NCI-H2081 (cell line): ENCODE measurements at regions not wholly inside any gene's neighbourhood (a gene's known extent, or its start where the extent isn't known, plus 50 kb on each side); places are given as distances from the start of the nearest gene placed in this dataset.

Experiments
- DNase-seq, 2 experiments: peaks; one replicate each; lab custom pipeline; 2025; lab: John Stamatoyannopoulos, UW

DNA sequence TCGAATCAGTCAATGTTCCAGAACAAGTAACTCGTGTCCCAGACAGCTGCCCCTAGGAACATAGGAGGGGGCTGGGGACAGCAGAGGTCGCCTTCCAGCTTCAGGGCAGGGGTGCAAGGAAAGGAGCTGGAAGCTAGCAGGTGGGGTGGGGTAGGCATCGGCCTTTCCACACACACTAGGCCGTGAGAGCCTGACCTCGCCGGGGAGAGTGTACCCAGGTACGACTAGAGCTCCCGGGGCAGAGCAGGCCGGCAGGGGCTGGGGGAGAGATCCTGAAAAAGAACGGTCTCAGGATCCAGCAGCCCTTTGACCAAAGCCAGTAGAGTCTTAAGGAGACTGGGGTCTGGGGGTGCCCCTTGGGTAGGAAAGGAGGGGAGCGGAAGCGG, 1127.5 kb downstream of the BRD1 start:
- no peak for DNase-seq

DNA sequence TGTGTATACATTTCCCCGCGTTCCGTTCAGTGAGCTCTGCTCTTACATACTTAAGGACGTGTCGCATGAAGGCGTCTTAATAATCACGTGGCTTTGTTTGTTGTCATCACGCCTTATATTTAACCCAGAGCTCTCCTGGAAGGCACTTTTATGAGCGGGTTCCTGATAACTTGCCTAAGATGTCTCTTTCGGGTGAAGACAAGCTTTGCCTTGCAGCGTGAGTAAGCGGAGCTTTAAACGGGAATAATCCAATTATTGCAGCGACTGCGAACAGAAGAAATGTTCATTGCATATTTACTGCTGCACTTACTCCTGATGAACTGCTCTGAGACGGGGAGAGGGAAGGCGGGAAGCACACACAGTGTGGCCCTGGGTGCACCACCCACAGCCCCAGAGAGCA, 1128.2 kb downstream of the BRD1 start:
- no peak for DNase-seq

DNA sequence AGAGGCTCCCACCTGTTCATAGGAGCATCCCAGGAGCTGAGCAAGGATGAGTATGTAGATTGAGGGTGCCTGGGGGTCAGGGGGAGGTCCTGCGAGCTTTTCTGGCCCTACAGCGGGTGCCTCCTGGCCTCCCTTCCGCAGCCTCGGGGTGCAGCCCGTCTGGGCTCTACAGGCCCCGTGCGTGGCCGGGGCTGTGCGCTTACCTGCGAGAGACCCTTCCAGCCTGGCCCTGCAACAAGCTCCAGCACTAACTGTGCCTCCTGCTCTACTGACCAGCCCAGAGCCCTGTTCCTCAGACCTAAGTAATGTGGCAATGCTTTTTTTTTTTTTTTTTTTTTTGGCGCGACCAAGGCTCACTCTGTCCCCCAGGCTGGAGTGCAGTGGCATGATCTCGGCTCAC, 1129.1 kb downstream of the BRD1 start:
- no peak for DNase-seq

DNA sequence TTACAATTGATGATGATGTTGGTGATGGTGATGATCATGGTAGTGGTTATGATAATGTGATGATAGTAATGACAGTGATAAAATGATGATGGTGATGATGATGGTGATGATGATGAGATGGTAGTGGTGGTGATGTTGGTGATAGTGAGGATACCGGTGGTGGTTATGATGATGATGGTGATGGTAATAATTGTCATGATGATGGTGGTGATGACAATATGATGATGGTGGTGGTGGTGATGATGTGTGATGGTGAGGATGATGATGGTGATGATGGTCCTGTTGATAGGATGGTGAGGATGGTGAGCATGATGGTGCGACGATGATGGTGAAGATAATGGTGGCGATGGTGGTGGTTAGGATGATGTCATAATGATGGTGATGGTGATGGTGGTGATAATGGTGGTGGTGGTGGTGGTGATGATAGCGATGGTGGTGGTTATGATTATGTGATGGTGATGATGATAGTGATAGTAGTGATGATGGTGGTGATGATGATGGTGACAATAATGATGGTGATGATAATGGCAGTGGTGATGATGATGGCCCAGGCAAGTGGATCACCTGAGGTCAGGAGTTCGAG, 1129.9 kb downstream of the BRD1 start:
- no peak for DNase-seq

DNA sequence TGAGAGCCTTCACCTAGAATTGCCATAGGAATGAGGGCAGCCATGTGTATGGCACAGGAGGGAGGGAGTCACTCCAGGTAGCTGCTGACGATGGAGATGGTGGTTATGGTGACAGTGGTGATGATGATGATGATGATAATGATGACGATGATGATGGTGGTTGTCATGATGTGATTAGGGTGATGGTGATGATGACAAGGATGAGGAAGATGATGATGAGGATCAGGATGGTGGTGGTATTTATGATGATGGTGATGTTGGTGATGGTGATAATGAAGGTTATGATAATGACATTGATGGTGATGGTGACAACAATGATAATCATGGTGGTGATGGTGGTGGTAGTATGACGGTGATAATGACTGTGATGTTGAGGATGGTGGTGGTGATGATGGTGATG, 1130.5 kb downstream of the BRD1 start:
- DNase-seq = no peak

DNA sequence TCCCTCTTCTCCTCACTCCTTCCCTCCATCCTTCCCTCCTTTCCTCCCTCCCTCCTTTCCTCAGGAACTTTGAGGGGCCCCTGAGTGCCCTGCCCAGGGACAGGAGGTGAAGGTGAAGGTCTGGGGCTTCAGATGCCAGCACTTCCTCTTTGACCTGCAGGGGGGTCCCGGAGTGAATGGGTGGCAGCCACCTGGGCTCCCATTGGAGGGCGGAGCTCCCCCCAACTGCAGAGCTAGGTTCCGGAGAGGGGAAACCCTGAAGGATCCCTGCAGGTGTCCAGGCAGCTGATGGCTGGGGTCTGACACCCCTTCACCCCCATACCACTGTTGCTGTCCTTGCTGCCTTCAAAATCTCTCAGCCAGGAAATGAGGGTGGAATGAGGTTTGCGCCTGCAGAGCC, 1131.3 kb downstream of the BRD1 start:
- DNase-seq = no peak

DNA sequence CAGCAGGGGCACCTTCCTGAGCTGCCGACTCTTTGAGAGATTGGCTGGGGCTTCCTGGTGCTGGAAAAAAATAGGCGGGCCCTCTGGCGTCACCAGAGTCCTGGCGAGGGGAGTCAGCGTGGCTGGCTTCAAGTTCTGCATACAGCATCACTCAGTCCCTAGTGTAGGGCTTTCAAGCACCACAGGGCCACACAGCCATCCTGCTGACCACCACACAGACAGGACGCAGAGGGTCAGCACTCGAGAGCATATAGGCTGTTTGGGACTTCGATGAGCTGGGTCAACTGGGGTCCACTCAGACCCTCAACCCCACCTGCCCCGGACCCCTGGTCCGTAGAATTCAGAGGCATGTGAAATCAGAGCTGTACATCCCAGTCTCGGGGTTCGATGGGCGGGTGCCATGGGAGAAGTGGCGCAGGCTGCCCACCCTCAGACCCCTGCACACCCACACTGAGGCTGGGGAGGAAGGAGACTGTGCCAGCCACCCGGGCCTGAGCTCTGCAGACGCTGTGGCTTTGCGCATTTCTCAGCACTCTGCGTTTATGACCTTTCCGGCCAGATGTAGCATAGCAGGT, 1131.9 kb downstream of the BRD1 start:
- no peak for DNase-seq

DNA sequence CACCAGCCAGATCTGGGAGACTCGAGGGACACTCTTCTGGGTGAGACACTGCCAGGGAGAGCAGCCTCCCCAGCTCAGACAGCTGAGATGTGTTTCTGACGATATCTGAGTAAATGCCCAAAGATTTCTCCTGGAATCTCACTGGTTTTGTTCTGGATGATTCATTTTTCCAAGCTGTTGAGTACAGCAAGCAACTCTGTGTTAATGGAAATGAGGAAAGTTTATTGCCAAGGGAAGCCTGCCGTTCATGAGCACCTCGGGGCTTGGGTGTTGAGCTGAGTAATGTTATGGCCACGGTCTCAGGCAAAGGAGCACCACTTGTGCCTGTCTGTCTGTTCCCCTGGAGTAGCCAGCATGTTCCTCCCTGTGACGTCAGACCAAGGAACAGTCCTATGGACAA, 1132.4 kb downstream of the BRD1 start:
- no peak for DNase-seq

DNA sequence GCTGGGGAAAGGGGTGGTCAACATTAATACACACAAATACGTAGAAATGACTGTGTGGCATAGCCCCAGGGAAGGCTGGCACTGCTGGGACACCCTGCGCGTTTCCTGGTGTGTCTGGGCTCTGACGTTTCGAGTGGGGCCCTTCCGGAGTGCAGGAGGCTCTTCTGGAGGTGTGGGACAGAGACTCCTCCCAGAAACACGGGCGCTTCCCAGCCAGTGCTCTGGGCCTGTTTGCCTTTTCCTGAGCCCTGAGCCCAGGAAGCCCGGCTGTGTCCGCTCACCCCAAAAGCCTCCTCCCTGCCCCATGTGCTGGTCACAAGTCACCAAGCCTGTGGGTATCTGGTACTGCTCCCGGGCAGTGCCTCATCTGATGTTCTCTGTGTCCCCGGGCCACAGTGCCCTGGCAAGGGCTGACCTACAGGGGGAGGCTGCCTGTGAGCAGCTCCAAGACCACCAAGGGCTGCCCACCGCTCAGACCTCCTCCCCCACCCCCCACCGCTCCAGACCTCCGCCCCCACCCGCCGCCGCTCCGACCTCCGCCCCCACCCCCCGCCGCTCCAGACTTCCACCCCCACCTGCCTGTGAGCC, 1133.3 kb downstream of the BRD1 start:
- DNase-seq = no peak

DNA sequence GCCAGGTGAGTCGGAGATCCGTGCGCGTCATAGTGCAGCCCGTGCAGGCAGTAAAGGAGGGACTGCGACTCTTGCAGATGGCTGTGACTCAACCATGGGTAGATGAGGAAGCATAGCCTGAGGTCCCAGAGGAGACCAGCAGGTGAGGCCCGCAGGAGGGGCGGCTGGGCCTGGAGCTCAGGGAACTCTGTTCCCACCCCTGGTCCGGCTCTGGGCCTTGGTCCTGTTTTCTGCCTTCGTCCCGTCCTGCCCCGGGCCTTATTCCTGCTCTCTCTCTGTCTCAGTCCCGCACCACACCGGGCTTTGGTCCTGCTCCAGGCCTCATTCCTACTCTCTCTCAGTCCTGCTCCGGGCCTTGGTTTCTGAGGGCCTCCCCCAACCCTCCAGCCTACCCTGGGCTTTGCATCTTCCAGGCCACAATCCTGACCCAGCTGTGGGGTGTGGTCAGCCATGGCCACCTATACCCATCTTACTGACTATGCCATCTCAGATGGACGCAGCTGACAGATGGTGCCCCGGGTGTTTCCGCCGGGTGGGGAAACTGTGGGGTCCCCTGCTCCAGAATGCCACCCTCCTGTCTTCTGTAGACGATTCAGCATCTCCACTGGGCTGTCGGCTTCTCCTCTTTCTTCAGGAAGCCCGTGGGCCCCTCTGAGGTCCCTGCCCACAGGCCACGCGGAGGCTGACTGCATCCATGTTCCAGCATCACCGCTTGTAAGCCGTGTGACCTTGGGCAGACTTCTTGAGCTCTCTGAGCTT, 1134.1 kb downstream of the BRD1 start:
- no peak for DNase-seq

DNA sequence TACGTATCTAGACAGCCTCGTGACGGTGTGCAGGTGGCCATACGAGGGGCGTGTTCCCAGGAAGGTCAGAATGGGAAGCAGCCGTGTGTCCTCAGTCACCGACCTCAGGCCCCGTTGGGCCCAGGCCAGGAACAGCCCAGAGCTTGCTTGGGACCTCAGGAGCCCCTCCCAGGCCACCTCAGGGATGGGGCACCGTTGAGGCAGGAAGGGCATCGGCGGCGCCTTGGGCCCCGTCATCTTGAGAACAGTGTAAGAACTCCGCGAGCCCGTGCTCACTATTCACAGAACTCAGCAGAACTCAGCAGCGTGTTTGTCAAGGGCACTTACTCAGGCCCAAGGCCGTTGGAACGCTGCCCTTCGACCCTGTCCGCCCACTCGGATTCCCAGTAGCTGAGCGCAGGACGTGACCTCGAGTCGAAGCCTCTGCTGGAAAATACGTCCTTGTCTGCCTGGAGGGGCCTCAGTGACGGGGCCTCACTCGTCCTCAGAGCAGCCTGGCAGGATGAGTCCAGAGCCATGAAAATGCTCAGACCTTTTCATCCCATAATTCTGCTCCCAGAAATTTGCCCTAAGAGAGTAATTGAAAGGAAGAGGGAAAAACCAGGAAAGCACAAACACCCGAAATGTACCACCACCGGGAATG, 1134.8 kb downstream of the BRD1 start:
- no peak for DNase-seq

DNA sequence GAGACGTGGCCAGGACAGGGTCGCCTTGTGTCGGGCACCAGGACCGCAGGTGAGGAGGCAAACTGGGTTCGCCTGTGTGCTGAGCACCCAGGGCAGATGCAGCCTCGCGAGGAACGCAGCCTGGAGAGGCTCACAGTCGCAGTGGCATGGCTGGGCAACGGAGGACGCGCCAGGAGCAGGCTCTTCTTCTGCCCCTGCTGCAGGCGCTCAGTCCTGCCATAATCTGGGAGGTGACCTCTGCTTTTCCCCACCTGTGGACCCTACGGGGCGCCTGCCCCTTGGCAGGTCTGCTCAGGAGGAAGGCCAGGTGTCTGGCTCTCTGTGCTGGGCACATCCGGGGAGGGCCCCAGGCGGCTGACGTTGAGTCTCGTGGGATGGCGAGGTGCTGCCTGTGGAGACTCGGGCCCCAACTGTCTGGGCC, 1136.2 kb downstream of the BRD1 start:
- no peak for DNase-seq

DNA sequence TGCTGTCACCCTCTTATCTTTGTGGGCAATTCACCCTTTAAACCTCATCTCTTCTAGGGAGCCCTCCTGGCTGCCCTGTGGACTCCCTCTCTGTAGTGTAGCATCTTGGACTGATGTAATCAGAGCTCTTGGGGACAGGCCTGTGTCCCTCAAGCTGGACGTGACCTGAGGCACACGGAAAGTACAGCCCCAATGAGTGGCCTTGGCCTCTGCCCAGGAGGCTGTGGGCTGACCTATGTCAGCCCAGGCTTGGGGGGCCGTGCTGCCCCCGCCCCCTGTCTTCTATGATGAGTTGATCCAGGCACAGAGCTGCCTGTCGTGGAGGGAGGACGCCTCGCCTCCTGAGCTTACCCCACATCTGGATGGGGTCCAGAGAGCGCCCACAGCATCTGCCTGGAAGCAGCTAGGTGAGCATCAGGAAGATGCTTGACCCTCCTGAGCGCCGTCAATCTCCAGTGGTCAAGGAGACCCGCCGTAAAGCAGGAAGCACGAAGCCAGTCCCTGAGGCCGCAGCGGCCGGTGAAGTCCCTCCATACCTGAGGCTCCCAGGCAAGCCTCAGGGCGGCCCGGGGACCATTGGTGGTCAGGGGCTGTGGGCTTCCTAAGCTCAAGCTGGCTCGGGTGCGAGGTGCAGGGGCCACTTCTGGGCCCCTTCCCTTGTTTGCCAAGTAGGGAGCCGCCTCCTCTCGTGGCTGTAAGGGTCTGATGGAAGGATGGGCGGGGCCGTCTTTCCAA, 1136.9 kb downstream of the BRD1 start:
- DNase-seq = no peak

DNA sequence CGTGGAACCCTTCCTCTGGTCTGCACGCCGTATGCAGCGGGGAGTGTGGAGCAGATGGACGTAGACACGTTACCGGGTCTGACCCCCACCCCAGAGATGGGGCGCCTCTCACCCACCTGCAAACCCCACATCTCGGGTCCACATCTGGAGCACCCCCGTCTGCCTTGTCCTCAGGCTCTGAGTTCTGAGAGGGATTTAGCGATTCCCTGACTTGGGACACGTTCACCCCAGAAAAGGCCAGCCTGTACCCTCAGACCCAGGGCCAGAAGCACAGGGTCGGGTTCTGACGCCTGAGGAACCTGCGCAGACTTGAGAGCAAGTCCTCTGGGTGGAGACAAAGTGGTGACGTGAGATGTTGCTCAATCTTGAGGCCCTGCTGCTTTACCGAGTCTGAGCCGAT, 1138.5 kb downstream of the BRD1 start:
- DNase-seq = no peak

DNA sequence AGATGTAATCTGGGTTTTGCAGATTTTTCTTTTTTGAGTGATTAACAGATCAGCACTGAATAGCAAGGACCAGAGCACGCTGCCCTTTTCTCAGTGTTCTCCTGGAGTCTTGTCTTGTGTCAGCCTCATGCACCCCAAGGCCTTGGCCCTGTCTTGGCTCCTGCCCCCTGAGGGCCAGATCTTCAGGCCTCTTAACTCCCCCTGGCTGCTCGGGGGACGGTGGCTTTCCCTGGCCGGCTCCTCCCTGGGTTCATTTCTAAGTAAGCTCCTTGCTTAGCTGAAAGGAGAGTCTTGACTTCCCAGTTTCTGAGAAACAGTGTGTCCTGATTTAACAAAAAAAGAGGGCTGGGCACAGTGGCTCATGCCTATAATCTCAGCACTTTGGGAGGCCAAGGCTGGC, 1139.3 kb downstream of the BRD1 start:
- DNase-seq = no peak

DNA sequence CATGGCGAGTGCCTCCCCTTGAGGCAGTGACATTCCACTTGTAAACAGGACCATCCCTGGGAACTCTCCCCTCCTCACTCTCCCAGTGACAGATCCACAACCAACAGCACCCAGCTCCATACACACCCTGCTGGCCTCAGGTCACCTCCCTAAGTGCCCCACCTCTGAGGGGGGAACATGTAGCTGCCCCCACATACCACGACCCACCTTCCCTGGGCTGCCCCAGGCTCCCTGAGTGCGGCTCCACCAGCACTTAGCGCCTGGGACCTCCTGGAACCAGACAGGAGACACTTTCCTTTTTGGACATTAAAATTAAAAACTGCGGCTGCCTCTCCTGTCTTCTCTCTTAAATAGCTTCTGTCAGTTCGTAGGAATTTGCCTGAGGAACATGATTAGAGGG, 1140.1 kb downstream of the BRD1 start:
- DNase-seq = no peak

DNA sequence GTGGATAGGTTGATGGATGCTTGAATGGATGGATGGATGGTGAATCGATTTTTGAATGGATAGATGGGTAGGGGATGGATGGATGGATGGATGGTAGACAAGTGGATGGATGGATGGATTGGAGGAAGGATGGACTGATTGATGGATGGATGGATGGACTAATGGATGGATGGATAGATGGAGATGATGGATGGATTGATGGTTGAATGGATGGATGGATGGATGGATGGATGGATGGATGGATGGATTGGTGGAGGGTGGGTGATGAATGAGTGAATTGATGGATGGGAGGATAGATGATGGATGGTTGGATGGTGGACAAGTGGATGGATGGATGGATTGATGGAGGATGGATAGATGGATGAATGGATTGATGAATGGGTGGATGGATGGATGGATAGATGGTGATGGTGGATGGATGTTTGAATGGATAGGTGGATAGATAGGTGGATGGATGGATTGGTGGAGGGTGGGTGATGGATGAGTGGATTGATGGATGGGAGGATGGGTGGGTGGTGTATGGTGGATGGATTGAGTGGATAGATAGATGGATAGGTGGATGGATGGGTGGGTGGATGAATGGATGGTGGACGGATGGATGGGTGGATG, 1140.9 kb downstream of the BRD1 start:
- DNase-seq = no peak

DNA sequence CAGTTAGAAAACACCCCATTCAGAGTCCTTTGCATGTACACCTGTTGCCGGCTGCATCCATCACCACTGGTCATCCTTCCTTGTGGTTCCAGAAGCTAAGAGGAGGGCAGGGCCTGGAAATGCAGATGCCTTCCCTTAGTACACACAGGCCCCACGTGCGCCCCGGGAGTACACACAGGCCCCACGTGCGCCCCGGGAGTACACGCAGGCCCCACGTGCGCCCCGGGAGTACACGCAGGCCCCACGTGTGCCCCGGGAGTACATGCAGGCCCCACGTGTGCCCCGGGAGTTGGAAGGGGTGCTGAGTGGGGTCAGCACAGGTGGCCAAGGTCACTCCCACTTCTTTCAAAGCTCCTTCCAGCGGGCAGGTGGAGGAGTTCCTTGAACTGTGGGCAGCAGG, 1141.9 kb downstream of the BRD1 start:
- DNase-seq = no peak

DNA sequence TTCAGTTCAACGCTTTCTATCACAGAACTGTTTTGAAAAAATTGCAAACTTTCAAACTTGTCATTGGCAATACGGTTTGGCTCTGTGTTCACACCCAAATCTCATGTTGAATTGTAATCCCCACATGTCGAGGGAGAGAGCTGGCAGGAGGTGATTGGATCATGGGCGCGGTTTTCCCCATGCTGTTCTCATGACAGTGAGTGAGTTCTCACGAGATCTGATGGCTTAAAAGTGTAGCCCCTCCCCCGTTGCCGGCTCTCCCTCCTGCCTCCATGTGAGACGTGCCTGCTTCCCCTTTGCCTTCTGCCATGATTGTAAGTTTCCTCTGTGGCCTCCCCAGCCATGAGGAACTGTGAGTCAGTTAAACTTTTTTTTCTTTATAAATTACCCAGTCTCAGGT, 1144.0 kb downstream of the BRD1 start:
- DNase-seq = no peak

DNA sequence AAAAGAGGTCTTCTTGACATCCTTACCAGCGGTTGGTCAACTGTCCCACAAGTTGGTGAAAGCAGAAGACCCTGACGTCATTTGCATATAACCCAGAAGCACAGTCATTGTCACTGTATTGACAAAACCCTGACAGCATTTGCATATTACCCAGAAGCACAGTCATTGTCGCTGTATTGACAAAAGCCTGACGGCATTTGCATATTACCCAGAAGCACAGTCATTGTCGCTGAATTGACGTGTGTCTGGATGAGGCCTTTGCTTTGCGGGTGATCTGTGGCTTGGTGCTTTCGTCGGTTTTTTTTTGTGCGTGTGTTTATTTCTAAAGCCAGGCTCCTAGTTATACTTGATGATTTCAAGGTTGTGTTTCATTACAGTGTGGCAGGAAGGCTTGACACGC, 1145.2 kb downstream of the BRD1 start:
- no peak for DNase-seq

DNA sequence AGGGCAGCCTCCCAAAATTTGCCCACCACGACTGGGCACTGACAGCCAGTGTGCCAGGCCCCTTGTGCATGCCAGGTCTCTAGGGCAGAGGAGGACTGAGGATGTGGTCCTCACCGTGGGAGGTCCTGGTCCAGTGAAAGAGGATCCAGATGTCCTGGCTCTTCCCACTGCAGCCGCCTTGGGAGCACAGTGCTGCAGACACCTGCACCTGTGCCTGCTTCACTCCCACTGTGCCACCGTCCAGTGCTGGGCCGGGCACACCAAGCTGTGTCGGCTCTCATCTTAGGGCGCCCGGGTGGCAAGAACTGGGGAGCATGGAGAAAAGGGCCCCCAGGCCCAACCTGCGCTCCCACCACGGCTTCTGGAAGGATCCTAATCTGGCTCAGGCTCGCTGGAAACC, 1147.1 kb downstream of the BRD1 start:
- DNase-seq = no peak
